ENCODE measurements at regions not wholly inside any gene's neighbourhood (a gene's known extent, or its start where the extent isn't known, plus 50 kb on each side); places are given as distances from the start of the nearest gene placed in this dataset.

GRCh38 chr15:69578252-69578651 is 125.6 kb downstream of the RPLP1 start:
- POLR2A ChIA-PET: no interaction called here
- 89% methylated on average over 9 of the region's 9 CpGs for WGBS (ENCODE audit: low lambda C conversion rate)

More at GRCh38 chr15:69578252-69578651, 125.6 kb downstream of the RPLP1 start:
- no peaks in the 10 kb centered on the region for H3K36me3 ChIP-seq (replicated peaks in 1 of 2; ENCODE audit: control insufficient read depth in 1 of 2, insufficient read depth in 2 of 2, low read length in 1 of 2)
- no peaks in the 10 kb centered on the region for H4K20me1 ChIP-seq (ENCODE audit: insufficient read depth)
- no peak overlapping the region for H2AFZ ChIP-seq (ENCODE audit: low read depth)
- H3K9me2 ChIP-seq: no peaks in the 10 kb centered on the region
- no peak overlapping the region for H3K9ac ChIP-seq
- no peak for DNase-seq
- H3K4me3 ChIP-seq (ENCODE audit: low read depth in 2 of 2, low read length in 1 of 2): no peak overlapping the region
- TF ChIP-seq ZBTB33 (IDR thresholded peaks at IDR 0.05; ENCODE audit: borderline replicate concordance, low read depth) (no peak), FOXJ3 (CRISPR knock-in tag; IDR thresholded peaks at IDR 0.05) (no peak), ELF1 (IDR thresholded peaks at IDR 0.05) (no peak), TEAD4 (IDR thresholded peaks at IDR 0.05; ENCODE audit: borderline replicate concordance, insufficient read depth) (no peak), MXI1 (IDR thresholded peaks at IDR 0.05; ENCODE audit: low read depth, low read length) (no peak), REST (IDR thresholded peaks at IDR 0.05; ENCODE audit: low read depth, low read length) (no peak), NRF1 (IDR thresholded peaks at IDR 0.05; ENCODE audit: low read depth, low read length) (no peak), CTCF (IDR thresholded peaks at IDR 0.05) (no peak), TCF12 (IDR thresholded peaks at IDR 0.05) (no peak), CHD2 (IDR thresholded peaks at IDR 0.05; ENCODE audit: low read length, partially characterized antibody) (no peak), RAD21 (IDR thresholded peaks at IDR 0.05; ENCODE audit: low read length) (no peak), IRF3 (IDR thresholded peaks at IDR 0.05; ENCODE audit: low read depth, low read length) (no peak)
- H3K27ac ChIP-seq (ENCODE audit: low read depth in 2 of 2, low read length in 1 of 2): no peak overlapping the region
- CTCF ChIA-PET: interaction anchor here (0.6 to 3.2 kb wide), 3 partner anchors 17 to 921 kb away, joined by 3 to 12 read pairs (median 7); no protein-coding TSS in a partner anchor
- H3K9me3 ChIP-seq: no peaks in the 10 kb centered on the region
- no peaks in the 10 kb centered on the region for H3K79me2 ChIP-seq (ENCODE audit: insufficient read depth)
- H3F3A ChIP-seq (replicated peaks; ENCODE audit: insufficient read depth): no peaks in the 10 kb centered on the region
- H3K27me3 ChIP-seq (ENCODE audit: insufficient read depth): peaks cover 8% of the 10 kb centered on the region; the same call in 1 of the 2 replicates
- peaks cover 0 to 11% of the 10 kb centered on the region in 2 experiments; a peak in 1 of 4 replicates for H3K4me1 ChIP-seq (ENCODE audit: control insufficient read depth in 1 of 2, insufficient read depth in 2 of 2, low read depth in 1 of 2, low read length in 1 of 2)
- no peak overlapping the region for H3K4me2 ChIP-seq

Measured in SK-N-SH (cell line).